HEK293T (cell line): ENCODE measurements at regions not wholly inside any gene's neighbourhood (a gene's known extent, or its start where the extent isn't known, plus 50 kb on each side); places are given as distances from the start of the nearest gene placed in this dataset.
"Not testable (repeated sequence)": the region's sequence is repeated elsewhere in the genome, so short reads cannot be mapped to it uniquely, and the experiment has no call there.

Experiments
- CTCF ChIA-PET: fragments of 350-600 bp; formaldehyde crosslinking; extraction: SDS; loops from one replicate; lab custom pipeline; 2021; ENCODE audit warnings: antibody characterized with exemption, inconsistent platforms; lab: Yijun Ruan, JAX
- POLR2A ChIA-PET: fragments of 350-600 bp; formaldehyde crosslinking; extraction: SDS; loops from one replicate; lab custom pipeline; 2020; ENCODE audit warnings: antibody characterized with exemption, inconsistent platforms; lab: Yijun Ruan, JAX
- DNase-seq: peaks from one replicate; pipeline ENCODE4 v3.0.0; 2012; ENCODE audit warnings: mixed read lengths; ENCODE audit errors: extremely low spot score
- ARNT ChIP-seq: fragments of 450-650 bp; IDR thresholded peaks from 2 replicates; pipeline ENCODE4 v1.6.1; 2017; ENCODE audit warnings: mild to moderate bottlenecking
- BHLHE40 ChIP-seq: fragments of 450-650 bp; IDR thresholded peaks from 2 replicates; pipeline ENCODE4 v1.6.1; 2016; ENCODE audit warnings: mild to moderate bottlenecking, moderate library complexity, borderline replicate concordance
- CTBP1 ChIP-seq: fragments of 450-650 bp; IDR thresholded peaks from 2 replicates; pipeline ENCODE4 v1.6.1; 2016; ENCODE audit warnings: borderline replicate concordance
- ELF4 ChIP-seq: fragments of 450-650 bp; IDR thresholded peaks from 2 replicates; pipeline ENCODE4 v1.6.1; 2017; ENCODE audit warnings: antibody characterized with exemption
- FOXA1 ChIP-seq: fragments of 450-650 bp; IDR thresholded peaks from 2 replicates; pipeline ENCODE4 v1.6.1; 2016; ENCODE audit warnings: mild to moderate bottlenecking
- FOXK2 ChIP-seq: fragments of 450-650 bp; IDR thresholded peaks from 2 replicates; pipeline ENCODE4 v1.6.1; 2016; ENCODE audit warnings: mild to moderate bottlenecking
- FOXM1 ChIP-seq: fragments of 450-650 bp; IDR thresholded peaks from 2 replicates; pipeline ENCODE4 v1.6.1; 2017; ENCODE audit warnings: mild to moderate bottlenecking, borderline replicate concordance
- HDGF ChIP-seq: fragments of 450-650 bp; IDR thresholded peaks from 2 replicates; pipeline ENCODE4 v1.6.1; 2017; ENCODE audit warnings: antibody characterized with exemption, borderline replicate concordance
- L3MBTL2 ChIP-seq: fragments of 450-650 bp; conservative IDR thresholded peaks from 2 replicates; pipeline ENCODE4 v1.6.1; 2016; ENCODE audit warnings: mild to moderate bottlenecking
- LEF1 ChIP-seq: fragments of 450-650 bp; IDR thresholded peaks from 2 replicates; pipeline ENCODE4 v1.6.1; 2017; ENCODE audit warnings: mild to moderate bottlenecking, borderline replicate concordance
- NFRKB ChIP-seq: fragments of 450-650 bp; IDR thresholded peaks from 2 replicates; pipeline ENCODE4 v1.6.1; 2016; ENCODE audit warnings: mild to moderate bottlenecking, moderate library complexity
- PKNOX1 ChIP-seq: fragments of 450-650 bp; IDR thresholded peaks from 2 replicates; pipeline ENCODE4 v1.6.1; 2016
- SP1 ChIP-seq: fragments of 450-650 bp; IDR thresholded peaks from 2 replicates; pipeline ENCODE4 v1.6.1; 2017
- SUZ12 ChIP-seq: fragments of 450-650 bp; IDR thresholded peaks from 2 replicates; pipeline ENCODE4 v1.6.1; 2016; ENCODE audit warnings: mild to moderate bottlenecking
- TARDBP ChIP-seq: fragments of 450-650 bp; IDR thresholded peaks from 2 replicates; pipeline ENCODE4 v1.6.1; 2016
- ZNF384 ChIP-seq: fragments of 450-650 bp; IDR thresholded peaks from 2 replicates; pipeline ENCODE4 v1.6.1; 2016

GRCh38 chr16:29124828-29125227 is 140.0 kb downstream of the LAT start:
- TF ChIP-seq CTBP1 (no peak), FOXK2 (no peak), L3MBTL2 (no peak), NFRKB (no peak), BHLHE40 (no peak), ZNF384 (no peak), ARNT (no peak), TARDBP (no peak), SP1 (no peak), FOXA1 (no peak), LEF1 (no peak), FOXM1 (no peak), HDGF (no peak), PKNOX1 (no peak), ELF4 (no peak), SUZ12 (no peak)
- POLR2A ChIA-PET = no interaction called here
- CTCF ChIA-PET = no interaction called here
- no peak for DNase-seq

- CTCF ChIA-PET, DNase-seq, POLR2A ChIA-PET: not testable (repeated sequence)
These were observed 139.3 kb downstream of the LAT start for GRCh38 chr16:29124162-29124561.

- CTCF ChIA-PET, POLR2A ChIA-PET, DNase-seq: not testable (repeated sequence)
These were observed 135.8 kb downstream of the LAT start for GRCh38 chr16:29120680-29121079.

GRCh38 chr16:29118301-29118957 is 133.6 kb downstream of the LAT start:
- DNase-seq, CTCF ChIA-PET, POLR2A ChIA-PET: not testable (repeated sequence)

- CTCF ChIA-PET = no interaction called here
- TF ChIP-seq FOXA1 = no peak
- no peak for TF ChIP-seq ZNF384
- no peak for TF ChIP-seq LEF1
- no peak for TF ChIP-seq TARDBP
- no peak for TF ChIP-seq BHLHE40
- no peak for TF ChIP-seq SUZ12
- TF ChIP-seq SP1 = no peak
- TF ChIP-seq FOXK2 = no peak
- TF ChIP-seq NFRKB = no peak
- TF ChIP-seq CTBP1 = no peak
- no peak for TF ChIP-seq HDGF
- no peak for TF ChIP-seq PKNOX1
- no peak for TF ChIP-seq ARNT
- no peak for TF ChIP-seq L3MBTL2
- no peak for TF ChIP-seq ELF4
- no peak for TF ChIP-seq FOXM1
- no peak for DNase-seq
- POLR2A ChIA-PET = no interaction called here
These were observed 132.8 kb downstream of the LAT start for GRCh38 chr16:29117631-29118030.

- CTCF ChIA-PET = no interaction called here
These were observed 132.1 kb downstream of the LAT start for GRCh38 chr16:29116980-29117379.

GRCh38 chr16:29116207-29116606 is 131.4 kb downstream of the LAT start:
- POLR2A ChIA-PET, CTCF ChIA-PET, DNase-seq: not testable (repeated sequence)

More at GRCh38 chr16:29116980-29117379, 132.1 kb downstream of the LAT start:
- TF ChIP-seq PKNOX1 (no peak), CTBP1 (no peak), BHLHE40 (no peak), ARNT (no peak), FOXK2 (no peak), FOXM1 (no peak), L3MBTL2 (no peak), HDGF (no peak), SP1 (no peak), TARDBP (no peak), LEF1 (no peak), NFRKB (no peak), FOXA1 (no peak), SUZ12 (no peak), ELF4 (no peak), ZNF384 (no peak)
- no peak for DNase-seq
- POLR2A ChIA-PET = no interaction called here

GRCh38 chr16:29115802-29116141 is 130.9 kb downstream of the LAT start:
- POLR2A ChIA-PET, CTCF ChIA-PET: not testable (repeated sequence)

GRCh38 chr16:29114989-29115801 is 130.3 kb downstream of the LAT start:
- POLR2A ChIA-PET, CTCF ChIA-PET: not testable (repeated sequence)
- peak; percentile 20 for DNase-seq

More at GRCh38 chr16:29115802-29116141, 130.9 kb downstream of the LAT start:
- not testable (repeated sequence) for DNase-seq
